Bone marrow (tissue), 2 donors: ENCODE measurements at regions not wholly inside any gene's neighbourhood (a gene's known extent, or its start where the extent isn't known, plus 50 kb on each side); places are given as distances from the start of the nearest gene placed in this dataset.
"Not testable (repeated sequence)": the region's sequence is repeated elsewhere in the genome, so short reads cannot be mapped to it uniquely, and the experiment has no call there.

Source experiments
- DNase-seq, 2 donors: peaks; one replicate each; lab custom pipeline; 2025; lab: John Stamatoyannopoulos, UW

GRCh38 chr6:8832695-8833094, 397.4 kb upstream of the SLC35B3 start:
- DNase-seq, result not testable (repeated sequence)

GRCh38 chr6:8831366-8832152, 396.2 kb upstream of the SLC35B3 start:
- no peak for DNase-seq

- no peak for DNase-seq
Observed at GRCh38 chr6:8830794-8831193, 395.4 kb upstream of the SLC35B3 start.

DNA sequence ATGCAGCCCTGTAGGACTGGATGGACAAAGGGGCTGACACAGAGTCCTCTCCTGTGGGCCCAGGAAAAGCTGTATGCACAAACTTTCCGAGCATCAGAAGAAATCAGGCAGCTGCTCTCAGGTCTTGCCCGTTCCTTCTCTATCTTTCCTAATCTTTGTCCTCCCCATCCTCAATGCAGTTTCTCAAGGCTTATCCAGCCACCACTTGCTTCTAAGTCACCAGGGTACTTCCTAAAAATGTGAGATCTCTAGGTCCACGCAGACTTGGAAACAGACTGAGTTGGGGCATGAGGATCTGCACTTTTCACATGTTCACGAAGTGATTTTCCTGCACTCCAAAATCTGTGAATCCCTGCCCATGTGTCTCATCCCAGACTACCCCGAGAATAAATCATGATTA, 394.5 kb upstream of the SLC35B3 start:
- no peak for DNase-seq

DNA sequence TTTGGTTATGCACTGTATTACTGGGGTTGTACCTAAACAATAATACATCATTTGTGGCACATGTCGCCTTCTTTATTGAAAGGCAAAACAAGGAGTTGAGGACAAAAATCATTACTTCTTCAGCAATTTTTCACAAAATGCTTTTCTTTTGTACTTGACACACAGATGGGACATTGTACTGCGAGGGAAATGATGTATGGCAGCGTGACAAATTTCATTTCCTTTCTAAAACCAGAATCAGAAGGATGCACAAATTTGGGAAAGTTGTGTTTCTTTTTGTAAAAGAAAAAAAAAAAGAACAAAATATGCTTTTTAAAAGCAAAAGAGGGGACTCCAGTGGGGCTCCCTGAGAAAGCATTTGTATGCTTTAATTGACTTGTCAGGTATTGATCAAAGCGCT, 394.0 kb upstream of the SLC35B3 start:
- DNase-seq, result no peak

DNA sequence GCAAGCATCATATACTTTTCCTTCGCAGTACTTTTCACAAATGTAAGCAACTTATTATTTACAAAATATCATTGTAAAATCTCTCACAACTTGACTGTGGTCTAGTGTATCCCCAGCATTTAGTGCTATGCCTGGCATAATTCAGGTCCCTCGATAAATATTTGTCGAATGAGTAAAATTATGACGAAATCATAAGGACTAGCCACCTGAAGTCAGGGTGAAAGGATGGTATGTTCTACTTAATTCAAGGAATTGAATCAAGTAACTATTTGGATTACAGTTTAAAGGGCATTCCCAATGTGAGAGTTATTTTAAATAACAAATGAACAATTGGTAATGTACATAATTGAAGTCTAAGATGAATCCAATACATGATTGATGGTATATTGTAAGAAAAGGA, 393.0 kb upstream of the SLC35B3 start:
- DNase-seq, result no peak

GRCh38 chr6:8825726-8826125, 390.4 kb upstream of the SLC35B3 start:
- DNase-seq, result no peak

DNA sequence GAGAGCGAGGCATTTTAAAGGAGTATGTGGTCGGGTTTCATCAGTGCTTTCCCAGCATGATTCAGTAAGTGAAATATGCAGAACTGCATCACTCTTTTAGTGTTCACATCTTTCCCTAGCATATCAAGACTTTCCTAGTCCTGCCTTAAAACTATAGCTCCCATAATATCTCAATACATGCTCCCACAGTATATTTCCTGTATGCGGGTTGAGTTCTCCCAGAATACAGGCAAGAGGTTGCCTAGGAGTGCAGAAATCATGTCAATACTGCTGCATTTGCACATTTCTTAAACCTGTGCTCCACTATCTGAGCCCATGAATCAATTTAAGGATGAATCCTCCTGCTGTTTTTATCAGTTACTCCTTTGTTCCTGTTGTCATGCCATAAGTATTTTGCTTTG, 386.6 kb upstream of the SLC35B3 start:
- no peak for DNase-seq

- DNase-seq, result no peak
Observed at GRCh38 chr6:8820313-8820712, 385.0 kb upstream of the SLC35B3 start.

DNA sequence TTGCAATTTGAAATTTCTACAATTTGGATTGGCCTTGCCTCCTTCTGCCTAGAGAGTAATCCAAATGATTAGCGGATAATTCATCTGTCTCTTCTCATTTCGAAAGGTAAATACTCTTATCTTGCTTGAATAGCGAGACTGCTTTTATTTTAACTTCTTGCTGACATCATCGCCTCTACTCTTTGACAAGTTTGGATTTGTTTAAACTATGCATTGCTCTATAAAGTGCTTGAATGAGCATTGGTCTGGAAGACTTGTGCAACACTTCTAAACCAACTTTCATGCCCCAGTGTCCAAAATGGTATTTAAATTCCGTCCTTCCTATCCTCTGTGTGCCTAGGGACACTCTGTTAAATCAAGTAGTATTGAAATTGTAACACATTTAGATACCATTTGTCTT, 384.1 kb upstream of the SLC35B3 start:
- DNase-seq, result no peak

- no peak for DNase-seq
Observed at GRCh38 chr6:8814440-8815000, 379.2 kb upstream of the SLC35B3 start.

GRCh38 chr6:8810325-8810724, 375.0 kb upstream of the SLC35B3 start:
- no peak for DNase-seq

- no peak for DNase-seq
Observed at GRCh38 chr6:8809662-8810061, 374.3 kb upstream of the SLC35B3 start.

GRCh38 chr6:8803181-8803760, 367.9 kb upstream of the SLC35B3 start:
- DNase-seq, result no peak

DNA sequence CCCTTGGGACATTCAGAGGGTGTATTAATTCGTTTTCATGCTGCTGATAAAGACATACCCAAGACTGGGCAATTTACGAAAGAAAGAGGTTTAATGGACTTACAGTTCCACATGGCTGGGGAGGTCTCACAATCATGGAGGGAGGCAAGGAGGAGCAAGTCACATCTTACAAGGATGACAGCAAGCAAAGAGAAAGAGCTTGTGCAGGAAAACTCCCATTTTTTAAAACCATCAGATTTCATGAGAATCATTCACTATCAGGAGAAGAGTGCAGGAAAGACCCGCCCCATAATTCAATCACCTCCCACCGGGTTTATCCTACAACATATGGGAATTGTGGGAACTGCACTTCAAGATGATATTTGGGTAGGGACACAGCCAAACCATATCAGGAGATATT, 367.1 kb upstream of the SLC35B3 start:
- DNase-seq, result not testable (repeated sequence)

GRCh38 chr6:8794420-8794819, 359.1 kb upstream of the SLC35B3 start:
- DNase-seq, result no peak

GRCh38 chr6:8789878-8790277, 354.5 kb upstream of the SLC35B3 start:
- no peak for DNase-seq

GRCh38 chr6:8785223-8785622, 349.9 kb upstream of the SLC35B3 start:
- DNase-seq, result no peak

- DNase-seq, result no peak
Observed at GRCh38 chr6:8783191-8783590, 347.8 kb upstream of the SLC35B3 start.

DNA sequence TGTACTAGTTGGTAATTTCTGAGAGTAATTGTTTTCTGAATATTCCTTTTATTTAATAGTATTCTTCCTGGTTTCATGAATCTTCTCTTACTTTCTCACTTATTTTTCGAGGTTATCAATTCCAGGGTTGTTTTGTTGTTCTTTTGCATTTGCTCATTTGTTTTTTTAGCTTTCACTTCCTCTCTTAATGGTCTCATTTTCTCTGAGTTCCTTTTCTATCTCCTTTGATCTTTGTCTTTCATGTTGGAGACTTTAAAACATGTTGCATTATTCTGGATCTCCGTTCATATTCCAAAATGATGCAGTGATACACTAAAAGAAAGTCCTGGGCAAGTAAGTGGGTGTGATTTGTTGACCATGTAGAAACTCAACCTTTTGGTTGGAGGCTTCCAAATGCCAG, 345.3 kb upstream of the SLC35B3 start:
- no peak for DNase-seq

DNA sequence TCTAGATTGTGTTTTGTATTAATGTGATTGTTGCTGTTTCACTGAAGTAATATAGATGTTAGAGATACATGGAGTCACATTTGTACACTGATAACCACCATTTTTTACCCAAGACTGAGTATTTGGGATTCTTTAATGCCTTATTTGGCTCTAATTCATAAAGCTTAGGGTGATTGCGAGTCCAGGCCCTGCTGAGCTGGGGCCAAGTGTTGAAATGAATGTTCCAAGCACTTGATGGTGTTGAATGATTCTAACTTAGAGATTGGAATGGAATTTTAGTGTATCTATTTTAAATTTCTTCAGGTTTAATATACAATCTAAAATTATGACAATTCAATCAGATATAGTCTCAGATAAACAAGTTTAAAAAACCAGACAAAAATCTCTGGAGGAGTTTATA, 329.4 kb upstream of the SLC35B3 start:
- DNase-seq, result no peak

DNA sequence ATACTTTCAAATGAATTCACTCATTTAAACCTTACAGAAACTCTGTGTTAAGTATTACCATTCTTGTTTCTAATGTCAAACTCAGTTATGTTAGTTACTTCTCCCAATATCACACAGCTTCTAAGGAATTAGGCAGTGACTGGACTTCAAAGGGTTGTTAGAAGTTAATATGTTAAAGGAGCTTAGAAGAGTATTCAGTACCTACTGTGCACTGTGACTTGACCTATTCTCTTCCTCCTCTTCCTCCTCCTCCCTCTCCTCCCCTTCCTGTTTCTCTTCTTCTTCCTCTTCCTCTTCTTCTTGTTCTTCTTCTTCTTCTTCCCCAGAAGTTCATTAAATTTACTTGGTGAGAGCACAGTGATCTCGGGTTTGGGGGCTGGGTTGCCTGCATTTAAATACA, 325.6 kb upstream of the SLC35B3 start:
- DNase-seq, result no peak

DNA sequence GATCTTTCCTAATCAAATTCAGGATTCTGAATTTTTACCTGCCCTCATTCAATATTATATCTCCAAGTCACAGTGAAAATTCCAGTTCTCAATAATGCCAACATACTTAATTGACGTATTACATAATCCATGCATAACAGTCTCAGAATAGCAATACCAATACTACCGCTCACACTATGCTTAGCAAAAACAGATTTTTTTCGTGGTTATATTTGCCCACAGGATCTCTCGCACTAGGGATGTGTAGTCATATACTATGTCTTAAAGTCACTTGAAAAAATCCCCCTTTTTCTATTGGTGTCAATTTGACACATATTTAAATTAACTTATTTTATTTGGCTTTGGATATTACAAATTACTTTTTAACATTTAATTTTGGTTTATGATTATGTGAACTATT, 323.1 kb upstream of the SLC35B3 start:
- no peak for DNase-seq

GRCh38 chr6:8750627-8751026, 315.3 kb upstream of the SLC35B3 start:
- no peak for DNase-seq
